Breast epithelium (tissue), 3 donors: ENCODE measurements at regions not wholly inside any gene's neighbourhood (a gene's known extent, or its start where the extent isn't known, plus 50 kb on each side); places are given as distances from the start of the nearest gene placed in this dataset.

Source experiments
- POLR2AphosphoS5 ChIP-seq, 3 donors: sonication (generic); formaldehyde crosslinking; IDR thresholded peaks; one replicate each; pipeline ENCODE4 v1.6.1; 2017; ENCODE audit warnings: antibody characterized with exemption in 3 of 3
- TF ChIP-seq, protein P1 (sequence below), 3 donors: fragments of 450-650 bp; IDR thresholded peaks; one replicate each; pipeline ENCODE4 v1.5.1; 2016 to 2017; ENCODE audit warnings: antibody characterized with exemption in 3 of 3, mild to moderate bottlenecking in 3 of 3, moderate library complexity in 3 of 3

DNA sequence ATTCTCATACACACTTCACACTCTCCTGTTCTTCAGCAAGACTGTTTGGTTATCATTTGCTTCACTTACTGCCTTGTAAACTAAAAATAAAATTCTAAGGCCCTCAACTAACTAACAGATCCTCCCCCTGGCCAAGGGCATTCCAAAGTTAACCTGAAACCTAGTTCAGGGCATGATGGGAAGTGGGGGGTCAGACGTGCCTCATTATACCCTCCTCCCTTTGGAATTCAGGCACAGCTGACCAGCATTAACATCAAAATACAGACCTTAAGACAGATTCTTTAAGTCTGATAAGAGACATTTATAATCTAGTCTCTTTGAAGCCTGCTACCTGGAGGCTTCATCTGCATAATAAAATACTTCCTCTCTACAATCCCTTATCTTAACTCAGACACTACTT is 221.0 kb downstream of the NOL4 start:
- TF ChIP-seq, protein P1, sequence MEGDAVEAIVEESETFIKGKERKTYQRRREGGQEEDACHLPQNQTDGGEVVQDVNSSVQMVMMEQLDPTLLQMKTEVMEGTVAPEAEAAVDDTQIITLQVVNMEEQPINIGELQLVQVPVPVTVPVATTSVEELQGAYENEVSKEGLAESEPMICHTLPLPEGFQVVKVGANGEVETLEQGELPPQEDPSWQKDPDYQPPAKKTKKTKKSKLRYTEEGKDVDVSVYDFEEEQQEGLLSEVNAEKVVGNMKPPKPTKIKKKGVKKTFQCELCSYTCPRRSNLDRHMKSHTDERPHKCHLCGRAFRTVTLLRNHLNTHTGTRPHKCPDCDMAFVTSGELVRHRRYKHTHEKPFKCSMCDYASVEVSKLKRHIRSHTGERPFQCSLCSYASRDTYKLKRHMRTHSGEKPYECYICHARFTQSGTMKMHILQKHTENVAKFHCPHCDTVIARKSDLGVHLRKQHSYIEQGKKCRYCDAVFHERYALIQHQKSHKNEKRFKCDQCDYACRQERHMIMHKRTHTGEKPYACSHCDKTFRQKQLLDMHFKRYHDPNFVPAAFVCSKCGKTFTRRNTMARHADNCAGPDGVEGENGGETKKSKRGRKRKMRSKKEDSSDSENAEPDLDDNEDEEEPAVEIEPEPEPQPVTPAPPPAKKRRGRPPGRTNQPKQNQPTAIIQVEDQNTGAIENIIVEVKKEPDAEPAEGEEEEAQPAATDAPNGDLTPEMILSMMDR (IDR thresholded peaks at IDR 0.05): no peak
- TF ChIP-seq POLR2AphosphoS5 (IDR thresholded peaks at IDR 0.05): no peak
